SK-N-SH (cell line): ENCODE measurements at regions not wholly inside any gene's neighbourhood (a gene's known extent, or its start where the extent isn't known, plus 50 kb on each side); places are given as distances from the start of the nearest gene placed in this dataset.

Experiments used
- CTCF ChIA-PET: fragments of 300-600, 350-600 bp; formaldehyde crosslinking; extraction: SDS; loops from one replicate; lab custom pipeline; 2021; lab: Yijun Ruan, JAX
- POLR2A ChIA-PET: fragments of 350-600 bp; sonication (Branson Sonifier 250); formaldehyde crosslinking; extraction: SDS; loops from one replicate; lab custom pipeline; 2020; ENCODE audit warnings: antibody characterized with exemption, inconsistent platforms; lab: Yijun Ruan, JAX
- DNase-seq: peaks from one replicate; pipeline ENCODE4 v3.0.0; 2012
- H2AFZ ChIP-seq: fragments of 200-600 bp; sonication (generic); 2 replicates; pipeline ENCODE4 v1.8.1; 2016; ENCODE audit warnings: antibody characterized with exemption, mild to moderate bottlenecking, low read depth
- H3F3A ChIP-seq: fragments of 200-600 bp; sonication (generic); replicated peaks from 2 replicates; pipeline ENCODE3; 2016; ENCODE audit warnings: antibody characterized with exemption, mild to moderate bottlenecking; ENCODE audit not compliant: insufficient read depth
- H3K27ac ChIP-seq, 2 experiments: fragments of 200-500 bp in 1 of 2; fragments of 200-600 bp in 1 of 2; sonication (Bioruptor generic) in 1 of 2; sonication (generic), shearing (Covaris generic) in 1 of 2; 2 replicates each; pipeline versions ENCODE4 v1.5.1 to v1.6.1; 2014 to 2016; ENCODE audit warnings: low read depth in 2 of 2, inconsistent platforms in 1 of 2, low read length in 1 of 2, mild to moderate bottlenecking in 1 of 2, mixed read lengths in 1 of 2
- H3K27me3 ChIP-seq: fragments of 200-600 bp; sonication (generic), shearing (Covaris generic); 2 replicates; pipeline ENCODE4 v1.6.1; 2016; ENCODE audit warnings: mixed run types; ENCODE audit not compliant: insufficient read depth
- H3K36me3 ChIP-seq, 2 experiments: fragments of 200-500 bp in 1 of 2; fragments of 200-600 bp in 1 of 2; sonication (Bioruptor generic) in 1 of 2; sonication (generic) in 1 of 2; replicated peaks in 1 of 2; 2 replicates each; pipeline versions ENCODE3 to v1.5.1; 2014 to 2016; ENCODE audit warnings: low read length in 1 of 2, mild to moderate bottlenecking in 1 of 2; ENCODE audit not compliant: insufficient read depth in 2 of 2, control insufficient read depth in 1 of 2
- H3K4me1 ChIP-seq, 2 experiments: fragments of 200-500 bp in 1 of 2; fragments of 200-600 bp in 1 of 2; sonication (Bioruptor generic) in 1 of 2; sonication (generic), shearing (Covaris generic) in 1 of 2; 2 replicates each; pipeline versions ENCODE4 v1.5.1 to v1.6.1; 2014 to 2016; ENCODE audit warnings: low read depth in 1 of 2, low read length in 1 of 2, mixed run types in 1 of 2; ENCODE audit not compliant: insufficient read depth in 2 of 2, control insufficient read depth in 1 of 2
- H3K4me2 ChIP-seq: fragments of 200-600 bp; sonication (generic), shearing (Covaris generic); 2 replicates; pipeline ENCODE4 v1.6.1; 2017; ENCODE audit warnings: mixed run types
- H3K4me3 ChIP-seq, 2 experiments: fragments of 200-500 bp in 1 of 2; fragments of 200-600 bp in 1 of 2; sonication (Bioruptor generic) in 1 of 2; sonication (generic), shearing (Covaris generic) in 1 of 2; 2 replicates each; pipeline versions ENCODE4 v1.5.1 to v1.8.1; 2014 to 2016; ENCODE audit warnings: low read depth in 2 of 2, inconsistent platforms in 1 of 2, low read length in 1 of 2, mild to moderate bottlenecking in 1 of 2, mixed read lengths in 1 of 2, moderate library complexity in 1 of 2
- H3K79me2 ChIP-seq: fragments of 200-600 bp; sonication (generic); 2 replicates; pipeline ENCODE4 v1.8.1; 2017; ENCODE audit warnings: mild to moderate bottlenecking; ENCODE audit not compliant: insufficient read depth
- H3K9ac ChIP-seq: fragments of 200-600 bp; sonication (generic); 2 replicates; pipeline ENCODE4 v1.6.1; 2017; ENCODE audit warnings: mixed run types
- H3K9me2 ChIP-seq: fragments of 200-600 bp; sonication (generic); 2 replicates; pipeline ENCODE4 v1.6.1; 2017; ENCODE audit warnings: mixed run types
- H3K9me3 ChIP-seq: fragments of 200-600 bp; sonication (generic); 2 replicates; pipeline ENCODE4 v1.6.1; 2017; ENCODE audit warnings: mixed run types, mild to moderate bottlenecking, moderate library complexity
- H4K20me1 ChIP-seq: fragments of 200-600 bp; sonication (generic); 2 replicates; pipeline ENCODE4 v1.6.1; 2017; ENCODE audit warnings: mild to moderate bottlenecking, mixed run types; ENCODE audit not compliant: insufficient read depth
- EP300 ChIP-seq, 2 experiments: IDR thresholded peaks; 2 replicates each; pipeline versions ENCODE4 v1.4.0 to v1.6.1; 2012; ENCODE audit warnings: borderline replicate concordance in 1 of 2, low read depth in 1 of 2, low read length in 1 of 2
- EZH2phosphoT487 ChIP-seq: fragments of 200-600 bp; sonication (generic); IDR thresholded peaks from 2 replicates; pipeline ENCODE4 v1.6.1; 2017; ENCODE audit warnings: low read depth, mixed run types, mild to moderate bottlenecking, antibody characterized with exemption, moderate library complexity, borderline replicate concordance
- FOSL2 ChIP-seq: IDR thresholded peaks from 2 replicates; pipeline ENCODE4 v1.4.0; 2012; ENCODE audit warnings: low read depth, mild to moderate bottlenecking, moderate library complexity, borderline replicate concordance
- GABPA ChIP-seq: IDR thresholded peaks from 2 replicates; pipeline ENCODE4 v1.4.0; 2012; ENCODE audit warnings: low read depth, mild to moderate bottlenecking
- MEF2A ChIP-seq: IDR thresholded peaks from 2 replicates; pipeline ENCODE4 v1.4.0; 2012; ENCODE audit warnings: low read depth, borderline replicate concordance
- RAD21 ChIP-seq: IDR thresholded peaks from 2 replicates; pipeline ENCODE4 v1.6.1; 2012; ENCODE audit warnings: mild to moderate bottlenecking, low read length
- RCOR1 ChIP-seq: fragments of 150-350 bp; IDR thresholded peaks from 2 replicates; pipeline ENCODE4 v1.6.1; 2017; ENCODE audit warnings: antibody characterized with exemption, low read length
- REST ChIP-seq: IDR thresholded peaks from 2 replicates; pipeline ENCODE4 v1.6.1; 2012; ENCODE audit warnings: mild to moderate bottlenecking, low read depth, low read length, moderate library complexity
- SIN3A ChIP-seq: IDR thresholded peaks from 2 replicates; pipeline ENCODE4 v1.6.1; 2012; ENCODE audit warnings: low read depth, mild to moderate bottlenecking, low read length, moderate library complexity, borderline replicate concordance
- SMC3 ChIP-seq: IDR thresholded peaks from 2 replicates; pipeline ENCODE4 v1.6.1; 2012; ENCODE audit warnings: low read depth, low read length, improper control_type of control experiment
- TAF1 ChIP-seq: IDR thresholded peaks from 2 replicates; pipeline ENCODE4 v1.6.1; 2012; ENCODE audit warnings: low read depth, mild to moderate bottlenecking, low read length, moderate library complexity, borderline replicate concordance
- TCF12 ChIP-seq: IDR thresholded peaks from 2 replicates; pipeline ENCODE4 v1.4.0; 2012
- ZBTB33 ChIP-seq: IDR thresholded peaks from 2 replicates; pipeline ENCODE4 v1.4.0; 2012; ENCODE audit warnings: low read depth, borderline replicate concordance
- WGBS: methylation state at CpG from one replicate; pipeline ENCODE4 v1.1.6; 2017; ENCODE audit warnings: low lambda C conversion rate; 5-methylcytosine and 5-hydroxymethylcytosine counted together
- TF ChIP-seq, protein P1 (sequence below): IDR thresholded peaks from 2 replicates; pipeline ENCODE4 v1.4.0; 2012; ENCODE audit warnings: low read depth

GRCh38 chr4:138702190-138702824, 313.3 kb upstream of the NOCT start:
- Histone ChIP-seq H4K20me1 (no peaks in the 10 kb centered on the region), H3K79me2 (no peaks in the 10 kb centered on the region), H2AFZ (no peak overlapping the region), H3K36me3 (no peaks in the 10 kb centered on the region), H3K4me1 (no peaks in the 10 kb centered on the region; a peak in 2 of 4 replicates), H3K9me2 (no peaks in the 10 kb centered on the region), H3K4me3 (no peak overlapping the region), H3K4me2 (no peak overlapping the region), H3K27me3 (no peaks in the 10 kb centered on the region), H3K9me3 (no peaks in the 10 kb centered on the region), H3K27ac (peak overlapping the region in 1 of 2 experiments; percentile 71; a peak in 2 of 4 replicates), H3F3A (no peaks in the 10 kb centered on the region), H3K9ac (no peak overlapping the region)
- POLR2A ChIA-PET = no interaction called here
- 18% methylated on average over 3 of the region's 3 CpGs for WGBS
- CTCF ChIA-PET = interaction anchor here (0.6 to 3.3 kb wide), 4 partner anchors 17 to 169 kb away, joined by 3 to 10 read pairs (median 4); no protein-coding TSS in a partner anchor
- TF ChIP-seq MEF2A = no peak
- TF ChIP-seq, protein P1, sequence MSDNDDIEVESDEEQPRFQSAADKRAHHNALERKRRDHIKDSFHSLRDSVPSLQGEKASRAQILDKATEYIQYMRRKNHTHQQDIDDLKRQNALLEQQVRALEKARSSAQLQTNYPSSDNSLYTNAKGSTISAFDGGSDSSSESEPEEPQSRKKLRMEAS = no peak
- no peak for TF ChIP-seq SMC3
- no peak for TF ChIP-seq RCOR1
- TF ChIP-seq REST = no peak
- no peak for TF ChIP-seq SIN3A
- TF ChIP-seq TCF12 = no peak
- TF ChIP-seq TAF1 = no peak
- TF ChIP-seq EP300 (IDR thresholded peaks at IDR 0.05; ENCODE audit: borderline replicate concordance in 1 of 2, low read depth in 1 of 2, low read length in 1 of 2) = no peak
- no peak for TF ChIP-seq ZBTB33
- no peak for TF ChIP-seq FOSL2
- no peak for TF ChIP-seq EZH2phosphoT487
- no peak for TF ChIP-seq GABPA
- TF ChIP-seq RAD21 = no peak
- DNase-seq = no peak
